Globus pallidus (tissue), 1 donor: ENCODE measurements at regions not wholly inside any gene's neighbourhood (a gene's known extent, or its start where the extent isn't known, plus 50 kb on each side); places are given as distances from the start of the nearest gene placed in this dataset.

Experiments
- DNase-seq: peaks from one replicate; pipeline ENCODE4 v3.0.0-alpha.2; 2015; ENCODE audit warnings: low spot score

GRCh38 chr19:29429021-29429420 is 96.8 kb upstream of the VSTM2B start:
- DNase-seq = no peak

GRCh38 chr19:29429581-29429980 is 96.2 kb upstream of the VSTM2B start:
- no peak for DNase-seq

GRCh38 chr19:29431332-29431731 is 94.5 kb upstream of the VSTM2B start:
- no peak for DNase-seq

- no peak for DNase-seq
Measured at GRCh38 chr19:29432677-29433076, 93.1 kb upstream of the VSTM2B start.

- no peak for DNase-seq
Measured at GRCh38 chr19:29436591-29437103, 89.1 kb upstream of the VSTM2B start.

- DNase-seq = no peak
Measured at GRCh38 chr19:29439021-29439420, 86.8 kb upstream of the VSTM2B start.

GRCh38 chr19:29439688-29440550 is 85.9 kb upstream of the VSTM2B start:
- DNase-seq = no peak

- no peak for DNase-seq
Measured at GRCh38 chr19:29442094-29442493, 83.7 kb upstream of the VSTM2B start.

GRCh38 chr19:29442910-29443309 is 82.9 kb upstream of the VSTM2B start:
- no peak for DNase-seq

- DNase-seq = no peak
Measured at GRCh38 chr19:29445246-29445645, 80.5 kb upstream of the VSTM2B start.

GRCh38 chr19:29446361-29446760 is 79.4 kb upstream of the VSTM2B start:
- no peak for DNase-seq

GRCh38 chr19:29448046-29448445 is 77.7 kb upstream of the VSTM2B start:
- DNase-seq = no peak

GRCh38 chr19:29449371-29449770 is 76.4 kb upstream of the VSTM2B start:
- DNase-seq = no peak

GRCh38 chr19:29450306-29450705 is 75.5 kb upstream of the VSTM2B start:
- no peak for DNase-seq

- no peak for DNase-seq
Measured at GRCh38 chr19:29450812-29451211, 75.0 kb upstream of the VSTM2B start.

- no peak for DNase-seq
Measured at GRCh38 chr19:29454109-29454508, 71.7 kb upstream of the VSTM2B start.

- DNase-seq = no peak
Measured at GRCh38 chr19:29457413-29457812, 68.4 kb upstream of the VSTM2B start.

GRCh38 chr19:29467824-29468401 is 57.9 kb upstream of the VSTM2B start:
- peak; percentile 78 for DNase-seq

GRCh38 chr19:29475469-29475868 is 50.3 kb upstream of the VSTM2B start:
- no peak for DNase-seq
